H1 (cell line): ENCODE measurements at regions not wholly inside any gene's neighbourhood (a gene's known extent, or its start where the extent isn't known, plus 50 kb on each side); places are given as distances from the start of the nearest gene placed in this dataset.

Experiments used
- CTCF ChIA-PET: fragments of 300-600 bp; sonication (Branson Sonifier 250); formaldehyde crosslinking; loops from one replicate; lab custom pipeline; 2021; ENCODE audit not compliant: partially characterized antibody; lab: Charles Lee
- POLR2A ChIA-PET: fragments of 300-600 bp; sonication (Branson Sonifier 250); formaldehyde crosslinking; loops from one replicate; lab custom pipeline; 2021; ENCODE audit warnings: inconsistent platforms; ENCODE audit not compliant: partially characterized antibody; lab: Charles Lee
- DNase-seq, 2 experiments: peaks; one replicate each; pipeline versions ENCODE4 v3.0.0 to v3.0.0-alpha.2; 2010 to 2022; ENCODE audit warnings: low spot score in 2 of 2, low read depth in 1 of 2, mixed read lengths in 1 of 2
- FAIRE-seq: peaks from 2 replicates; lab custom pipeline; 2011; peaks lifted over from hg19 to GRCh38; lab: Jason Lieb, UNC
- H2AFZ ChIP-seq: 2 replicates; pipeline ENCODE4 v1.8.1; 2012; ENCODE audit warnings: low read length, inconsistent platforms
- H2AK5ac ChIP-seq: 2 replicates; pipeline ENCODE4 v1.6.1; 2013; ENCODE audit warnings: low read depth, low read length
- H2BK120ac ChIP-seq: replicated peaks from 2 replicates; pipeline ENCODE3; 2013; ENCODE audit warnings: low read depth, low read length, inconsistent platforms
- H2BK12ac ChIP-seq: 2 replicates; pipeline ENCODE4 v1.6.1; 2013; ENCODE audit warnings: low read depth, low read length
- H2BK15ac ChIP-seq: 2 replicates; pipeline ENCODE4 v1.6.1; 2013; ENCODE audit warnings: low read length
- H2BK20ac ChIP-seq: 2 replicates; pipeline ENCODE4 v1.6.1; 2013; ENCODE audit warnings: low read length
- H2BK5ac ChIP-seq: 2 replicates; pipeline ENCODE4 v1.6.1; 2013; ENCODE audit warnings: low read depth, low read length
- H3K14ac ChIP-seq: 2 replicates; pipeline ENCODE4 v1.6.1; 2013; ENCODE audit warnings: inconsistent platforms; ENCODE audit not compliant: insufficient read length
- H3K18ac ChIP-seq: 2 replicates; pipeline ENCODE4 v1.6.1; 2013; ENCODE audit warnings: low read length; ENCODE audit errors: extremely low read depth
- H3K23ac ChIP-seq: 2 replicates; pipeline ENCODE4 v1.6.1; 2013; ENCODE audit warnings: inconsistent platforms; ENCODE audit not compliant: insufficient read length
- H3K23me2 ChIP-seq: 2 replicates; pipeline ENCODE4 v1.6.1; 2013; ENCODE audit warnings: low read depth, low read length
- H3K27ac ChIP-seq: 2 replicates; pipeline ENCODE4 v1.6.1; 2011; ENCODE audit warnings: low read depth, low read length, inconsistent platforms
- H3K27me3 ChIP-seq, 4 experiments: replicated peaks in 1 of 4; 1 replicate in 1 of 4; 2 replicates in 3 of 4; pipeline versions ENCODE4 v1.6.1 to v1.8.1; 2011 to 2013; ENCODE audit warnings: low read length in 3 of 4, mild to moderate bottlenecking in 3 of 4, inconsistent platforms in 2 of 4, mixed read lengths in 2 of 4, moderate library complexity in 1 of 4; ENCODE audit not compliant: control insufficient read depth in 3 of 4, insufficient read depth in 3 of 4; ENCODE audit errors: extremely low read depth in 1 of 4
- H3K36me3 ChIP-seq, 4 experiments: 2 replicates each; pipeline versions ENCODE4 v1.6.1 to v1.8.1; 2011 to 2013; ENCODE audit warnings: mild to moderate bottlenecking in 4 of 4, low read length in 3 of 4, moderate library complexity in 2 of 4, control low read depth in 1 of 4, inconsistent platforms in 1 of 4; ENCODE audit not compliant: insufficient read depth in 4 of 4, control insufficient read depth in 2 of 4
- H3K4ac ChIP-seq: replicated peaks from 2 replicates; pipeline ENCODE3; 2013; ENCODE audit warnings: low read length, low read depth, mixed read lengths, inconsistent platforms; ENCODE audit not compliant: insufficient read length
- H3K4me1 ChIP-seq, 4 experiments: replicated peaks in 1 of 4; 1 replicate in 1 of 4; 2 replicates in 3 of 4; pipeline versions ENCODE4 v1.6.1 to v1.8.1; 2011 to 2013; ENCODE audit warnings: low read length in 3 of 4, inconsistent platforms in 2 of 4, mixed read lengths in 1 of 4; ENCODE audit not compliant: insufficient read depth in 4 of 4, control insufficient read depth in 3 of 4
- H3K4me2 ChIP-seq, 2 experiments: 2 replicates each; pipeline versions ENCODE4 v1.6.1 to v1.8.1; 2011 to 2013; ENCODE audit warnings: low read depth in 2 of 2, low read length in 2 of 2, control low read depth in 1 of 2, inconsistent platforms in 1 of 2, mild to moderate bottlenecking in 1 of 2; ENCODE audit not compliant: insufficient read depth in 1 of 2
- H3K4me3 ChIP-seq, 4 experiments: fragments of 200-600, 300-600 bp in 1 of 4; sonication (generic), shearing (Covaris generic), sonication (Bioruptor Twin) in 1 of 4; 2 replicates each; pipeline versions ENCODE4 v1.5.1 to v1.8.1; 2011 to 2016; ENCODE audit warnings: low read length in 4 of 4, low read depth in 3 of 4, control low read depth in 2 of 4, inconsistent platforms in 2 of 4, mild to moderate bottlenecking in 2 of 4, mixed read lengths in 1 of 4, moderate library complexity in 1 of 4; ENCODE audit not compliant: insufficient read depth in 2 of 4; ENCODE audit errors: extremely low read depth in 1 of 4
- H3K56ac ChIP-seq: replicated peaks from 2 replicates; pipeline ENCODE3; 2013; ENCODE audit warnings: low read depth, mild to moderate bottlenecking, mixed read lengths, low read length, inconsistent platforms; ENCODE audit not compliant: insufficient read length
- H3K79me1 ChIP-seq: 2 replicates; pipeline ENCODE4 v1.6.1; 2013; ENCODE audit warnings: low read depth, low read length, control low read depth
- H3K79me2 ChIP-seq, 2 experiments: 2 replicates each; pipeline versions ENCODE4 v1.6.1 to v1.8.1; 2012 to 2013; ENCODE audit warnings: low read length in 2 of 2, mild to moderate bottlenecking in 2 of 2, inconsistent platforms in 1 of 2; ENCODE audit not compliant: insufficient read depth in 2 of 2, control insufficient read depth in 1 of 2
- H3K9ac ChIP-seq, 4 experiments: replicated peaks in 1 of 4; 1 replicate in 1 of 4; 2 replicates in 3 of 4; pipeline versions ENCODE4 v1.6.1 to v1.8.1; 2011 to 2013; ENCODE audit warnings: low read depth in 3 of 4, low read length in 3 of 4, control low read depth in 2 of 4, mild to moderate bottlenecking in 2 of 4, moderate library complexity in 2 of 4, inconsistent platforms in 1 of 4; ENCODE audit errors: extremely low read depth in 1 of 4
- H3K9me3 ChIP-seq, 2 experiments: 2 replicates each; pipeline versions ENCODE4 v1.6.1 to v1.8.1; 2012 to 2013; ENCODE audit warnings: mild to moderate bottlenecking in 2 of 2, moderate library complexity in 2 of 2, control low read depth in 1 of 2, inconsistent platforms in 1 of 2, low read depth in 1 of 2, low read length in 1 of 2, mixed read lengths in 1 of 2; ENCODE audit not compliant: insufficient read depth in 2 of 2
- H4K20me1 ChIP-seq, 2 experiments: replicated peaks in 1 of 2; 2 replicates each; pipeline versions ENCODE3 to v1.8.1; 2011 to 2013; ENCODE audit warnings: inconsistent platforms in 2 of 2, low read length in 2 of 2, mild to moderate bottlenecking in 1 of 2; ENCODE audit not compliant: insufficient read depth in 2 of 2, control insufficient read depth in 1 of 2
- H4K5ac ChIP-seq: 2 replicates; pipeline ENCODE4 v1.6.1; 2013; ENCODE audit warnings: low read length, low read depth, mixed read lengths, inconsistent platforms; ENCODE audit not compliant: insufficient read length
- H4K8ac ChIP-seq: 2 replicates; pipeline ENCODE4 v1.8.0; 2013; ENCODE audit warnings: mild to moderate bottlenecking, moderate library complexity, low read length, inconsistent platforms; ENCODE audit not compliant: insufficient read depth; ENCODE audit errors: extremely low read depth
- H4K91ac ChIP-seq: replicated peaks from 2 replicates; pipeline ENCODE3; 2013; ENCODE audit warnings: low read length, mixed read lengths, inconsistent platforms; ENCODE audit not compliant: insufficient read length
- BACH1 ChIP-seq: IDR thresholded peaks from 2 replicates; pipeline ENCODE4 v1.6.1; 2012; ENCODE audit warnings: low read length, improper control_type of control experiment
- EP300 ChIP-seq, 2 experiments: IDR thresholded peaks; 1 replicate in 1 of 2; 2 replicates in 1 of 2; pipeline ENCODE4 v1.6.1; 2011 to 2012; ENCODE audit warnings: low read depth in 2 of 2, low read length in 2 of 2, mild to moderate bottlenecking in 2 of 2, borderline replicate concordance in 1 of 2, inconsistent platforms in 1 of 2, moderate library complexity in 1 of 2
- FOSL1 ChIP-seq: IDR thresholded peaks from 2 replicates; pipeline ENCODE4 v1.6.1; 2011; ENCODE audit warnings: mild to moderate bottlenecking, low read depth, low read length, moderate library complexity; ENCODE audit not compliant: insufficient read depth
- GTF2F1 ChIP-seq: IDR thresholded peaks from 2 replicates; pipeline ENCODE4 v1.6.1; 2012; ENCODE audit warnings: low read depth, low read length, improper control_type of control experiment, borderline replicate concordance
- NRF1 ChIP-seq: IDR thresholded peaks from 2 replicates; pipeline ENCODE4 v1.6.1; 2011; ENCODE audit warnings: mild to moderate bottlenecking, low read depth, low read length, improper control_type of control experiment
- POU5F1 ChIP-seq: IDR thresholded peaks from 2 replicates; pipeline ENCODE4 v1.6.1; 2011; ENCODE audit warnings: low read depth, mild to moderate bottlenecking, low read length, moderate library complexity
- RAD21 ChIP-seq, 2 experiments: IDR thresholded peaks in 1 of 2; conservative IDR thresholded peaks in 1 of 2; 2 replicates each; pipeline ENCODE4 v1.6.1; 2011; ENCODE audit warnings: low read depth in 2 of 2, low read length in 2 of 2, improper control_type of control experiment in 1 of 2, inconsistent platforms in 1 of 2, mild to moderate bottlenecking in 1 of 2, moderate library complexity in 1 of 2
- SIN3A ChIP-seq, 2 experiments: IDR thresholded peaks in 1 of 2; conservative IDR thresholded peaks in 1 of 2; 2 replicates each; pipeline ENCODE4 v1.6.1; 2011 to 2012; ENCODE audit warnings: low read length in 2 of 2, improper control_type of control experiment in 1 of 2, low read depth in 1 of 2, mild to moderate bottlenecking in 1 of 2
- WGBS, 2 experiments: shearing (Covaris generic) in 1 of 2; methylation state at CpG; one replicate each; pipeline versions ENCODE4 v1.1.6 to v1.1.7; 2013 to 2015; ENCODE audit warnings: low lambda C conversion rate in 2 of 2, mixed read lengths in 2 of 2, inconsistent platforms in 1 of 2, low coverage in 1 of 2, missing lambda C conversion rate in 1 of 2; ENCODE audit not compliant: insufficient replicate concordance in 2 of 2, insufficient coverage in 1 of 2, insufficient read length in 1 of 2; ENCODE audit errors: extremely low coverage in 1 of 2, missing lambda C conversion rate in 1 of 2; 5-methylcytosine and 5-hydroxymethylcytosine counted together
- TF ChIP-seq, protein P1 (sequence below): IDR thresholded peaks from 2 replicates; pipeline ENCODE4 v1.6.1; 2012; ENCODE audit warnings: inconsistent platforms

DNA sequence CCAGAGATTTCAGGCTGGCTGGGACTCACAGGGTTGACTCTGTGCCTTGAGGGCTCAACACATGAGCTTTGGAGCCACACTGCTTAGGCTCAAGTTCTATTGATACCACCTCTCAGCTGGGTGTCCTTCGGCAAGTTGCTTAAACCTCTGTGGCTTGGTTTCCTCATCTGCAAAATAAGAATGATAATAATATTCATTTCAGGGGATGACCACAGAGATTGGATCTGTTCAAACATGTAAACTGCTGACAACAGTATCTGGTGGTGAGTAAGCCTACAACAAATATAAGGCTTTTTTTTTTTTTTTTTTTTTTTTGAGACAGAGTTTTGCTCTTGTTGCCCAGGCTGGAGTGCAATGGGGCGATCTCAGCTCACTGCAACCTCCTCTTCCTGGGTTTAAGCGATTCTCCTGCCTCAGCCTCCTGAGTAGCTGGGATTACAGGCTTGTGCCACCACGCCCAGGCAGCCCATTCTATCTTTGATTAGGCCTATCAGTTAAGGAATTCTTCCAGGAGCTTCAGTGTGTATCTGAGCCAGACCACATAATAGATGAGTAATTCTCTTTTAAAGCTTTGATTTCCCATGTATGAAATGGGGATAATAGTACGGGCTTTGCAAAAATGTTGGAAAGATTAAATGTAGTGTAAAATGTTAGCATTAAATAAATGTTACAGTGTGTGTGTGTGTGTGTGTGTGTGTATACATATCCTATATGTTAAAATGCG lies 437.6 kb downstream of the PRDM2 start:
- no peak overlapping the region for H3K27ac ChIP-seq
- H3K23me2 ChIP-seq, result no peaks in the 10 kb centered on the region; the same call in 1 of the 2 replicates
- no peaks in the 10 kb centered on the region for H3K79me1 ChIP-seq
- CTCF ChIA-PET, result interaction anchor here (0.6 to 2.1 kb wide), 3 partner anchors 10 to 298 kb away, joined by 3 to 6 read pairs (median 4); no protein-coding TSS in a partner anchor
- H3K36me3 ChIP-seq, result no peaks in the 10 kb centered on the region
- H3K4me3 ChIP-seq, result no peak overlapping the region
- no peak overlapping the region for H3K23ac ChIP-seq
- H3K9me3 ChIP-seq, result no peaks in the 10 kb centered on the region
- H3K4me2 ChIP-seq, result no peak overlapping the region
- H3K79me2 ChIP-seq, result no peaks in the 10 kb centered on the region
- no peak overlapping the region for H4K8ac ChIP-seq
- H3K18ac ChIP-seq, result no peak overlapping the region
- no peaks in the 10 kb centered on the region for H3K27me3 ChIP-seq
- H3K56ac ChIP-seq, result no peak overlapping the region
- peak overlapping the region; percentile 91; the same call in 1 of the 2 replicates for H2BK5ac ChIP-seq
- H2AK5ac ChIP-seq, result peak overlapping the region; percentile 56; the same call in 1 of the 2 replicates
- FAIRE-seq (no peak), DNase-seq (no peak)
- no peak overlapping the region for H3K14ac ChIP-seq
- POLR2A ChIA-PET, result interaction anchor here (0.8 kb wide), 1 partner anchor 47 kb away, joined by 3 read pairs; no protein-coding TSS in a partner anchor
- H2BK20ac ChIP-seq, result peak overlapping the region; percentile 97
- no peaks in the 10 kb centered on the region for H4K20me1 ChIP-seq
- peaks cover 7 to 14% (median 11%) of the 10 kb centered on the region in 4 experiments for H3K4me1 ChIP-seq
- H2BK15ac ChIP-seq, result peak overlapping the region; percentile 63; the same call in 1 of the 2 replicates
- H2BK12ac ChIP-seq, result peak overlapping the region; percentile 99
- peak overlapping the region; percentile 92 for H4K91ac ChIP-seq
- H2AFZ ChIP-seq, result no peak overlapping the region
- peak overlapping the region; percentile 38 for H3K4ac ChIP-seq
- WGBS, 2 experiments, result 93% methylated on average over 6 of the region's 6 CpGs; no CpG with 5 or more reads in 1 of the 2 experiments
- peak overlapping the region; percentile 84 for H2BK120ac ChIP-seq
- no peak overlapping the region for H4K5ac ChIP-seq
- no peak overlapping the region for H3K9ac ChIP-seq
- TF ChIP-seq EP300 (IDR thresholded peaks at IDR 0.05; ENCODE audit: borderline replicate concordance in 1 of 2, low read depth in 2 of 2, low read length in 2 of 2), result no peak
- TF ChIP-seq POU5F1, result no peak
- no peak for TF ChIP-seq FOSL1
- TF ChIP-seq GTF2F1, result no peak
- TF ChIP-seq BACH1, result no peak
- TF ChIP-seq NRF1, result no peak
- no peak for TF ChIP-seq SIN3A (conservative IDR thresholded peaks at IDR 0.05 in 1 of 2, IDR thresholded peaks at IDR 0.05 in 1 of 2; ENCODE audit: low read depth in 1 of 2, low read length in 2 of 2)
- TF ChIP-seq, protein P1, sequence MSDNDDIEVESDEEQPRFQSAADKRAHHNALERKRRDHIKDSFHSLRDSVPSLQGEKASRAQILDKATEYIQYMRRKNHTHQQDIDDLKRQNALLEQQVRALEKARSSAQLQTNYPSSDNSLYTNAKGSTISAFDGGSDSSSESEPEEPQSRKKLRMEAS, result no peak
- no peak for TF ChIP-seq RAD21 (IDR thresholded peaks at IDR 0.05 in 1 of 2, conservative IDR thresholded peaks at IDR 0.05 in 1 of 2; ENCODE audit: low read depth in 2 of 2, low read length in 2 of 2)
